Activated naive CD4-positive, alpha-beta T cell treated with anti-CD3 and anti-CD28 coated beads for 36 hours (primary cell): ENCODE measurements at regions not wholly inside any gene's neighbourhood (a gene's known extent, or its start where the extent isn't known, plus 50 kb on each side); places are given as distances from the start of the nearest gene placed in this dataset.
"Not testable (repeated sequence)": the region's sequence is repeated elsewhere in the genome, so short reads cannot be mapped to it uniquely, and the experiment has no call there.

ENCODE experiments used
- CTCF ChIA-PET: fragments of 350-600 bp; sonication (Branson Sonifier 250); formaldehyde crosslinking; loops from one replicate; lab custom pipeline; 2021; ENCODE audit warnings: antibody characterized with exemption; lab: Charles Lee
- DNase-seq: peaks from one replicate; pipeline ENCODE4 v3.0.0-alpha.2; 2020
- H3K27ac Mint-ChIP-seq: one replicate; pipeline ENCODE4 v1.8.0; 2021; ENCODE audit warnings: mild to moderate bottlenecking, mixed read lengths
- H3K27me3 Mint-ChIP-seq: one replicate; pipeline ENCODE4 v1.8.0; 2021; ENCODE audit warnings: low read depth, mixed read lengths
- H3K36me3 Mint-ChIP-seq: one replicate; pipeline ENCODE4 v1.8.0; 2021; ENCODE audit warnings: low read depth, mixed read lengths
- H3K4me1 Mint-ChIP-seq: one replicate; pipeline ENCODE4 v1.8.0; 2021; ENCODE audit warnings: low read depth, mixed read lengths
- H3K4me3 Mint-ChIP-seq: one replicate; pipeline ENCODE4 v1.8.0; 2021; ENCODE audit warnings: mild to moderate bottlenecking, moderate library complexity, mixed read lengths
- H3K9me3 Mint-ChIP-seq: one replicate; pipeline ENCODE4 v1.8.0; 2021; ENCODE audit warnings: mixed read lengths
- intact Hi-C: fragments of 100-400 bp; cut with micrococcal nuclease; formaldehyde crosslinking; loops from one replicate; pipeline ENCODE4 v1.15.1; 2023

- H3K4me3 Mint-ChIP-seq = no peak overlapping the region
- no peaks in the 10 kb centered on the region for H3K9me3 Mint-ChIP-seq
- peaks cover 3% of the 10 kb centered on the region for H3K27me3 Mint-ChIP-seq
- CTCF ChIA-PET = no interaction called here
- H3K36me3 Mint-ChIP-seq = no peaks in the 10 kb centered on the region
- no peaks in the 10 kb centered on the region for H3K4me1 Mint-ChIP-seq
- intact Hi-C loops = no loop called here
- DNase-seq = no peak
- H3K27ac Mint-ChIP-seq = no peak overlapping the region
Observed at GRCh38 chrX:1824855-1825254, 210.0 kb downstream of the ASMT start.

DNA sequence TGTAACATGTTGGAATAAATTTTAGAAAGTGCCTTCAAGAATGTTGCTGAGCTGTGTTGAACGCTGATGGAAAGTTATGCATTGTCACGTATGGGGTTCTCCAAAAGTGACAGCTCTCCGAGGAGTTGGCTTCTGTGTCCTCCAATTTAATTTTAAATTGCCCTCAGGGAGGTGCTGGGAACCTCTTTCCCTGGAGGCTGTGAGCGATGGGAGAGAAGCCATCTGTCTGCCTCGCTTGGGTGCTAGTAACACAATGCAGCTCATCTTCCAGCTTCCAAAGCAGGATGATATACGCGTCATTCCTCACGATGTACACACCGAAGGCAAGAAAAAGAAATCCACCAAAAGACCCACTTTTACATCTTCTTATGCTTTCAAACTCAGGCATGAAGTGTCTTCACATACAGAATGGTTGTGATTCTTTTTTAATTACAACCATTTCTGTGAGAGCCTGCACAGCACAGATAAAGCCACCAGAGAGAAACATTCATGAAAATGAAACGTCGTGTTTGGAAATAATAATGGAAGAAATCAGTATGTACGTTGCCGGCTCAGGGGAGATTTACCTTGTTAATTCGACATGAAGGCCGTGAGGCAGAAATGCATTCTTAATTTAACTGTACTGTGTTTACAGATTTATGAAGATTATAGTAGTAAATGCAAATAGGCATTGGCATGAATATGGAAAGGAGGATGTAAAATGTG lies 218.9 kb downstream of the ASMT start:
- Mint-ChIP-seq H3K9me3 (peaks cover 8% of the 10 kb centered on the region), H3K36me3 (no peaks in the 10 kb centered on the region), H3K4me1 (no peaks in the 10 kb centered on the region), H3K27ac (no peak overlapping the region), H3K4me3 (no peak overlapping the region), H3K27me3 (peaks cover 2% of the 10 kb centered on the region)
- no peak for DNase-seq
- CTCF ChIA-PET = no interaction called here
- intact Hi-C loops = no loop called here

DNA sequence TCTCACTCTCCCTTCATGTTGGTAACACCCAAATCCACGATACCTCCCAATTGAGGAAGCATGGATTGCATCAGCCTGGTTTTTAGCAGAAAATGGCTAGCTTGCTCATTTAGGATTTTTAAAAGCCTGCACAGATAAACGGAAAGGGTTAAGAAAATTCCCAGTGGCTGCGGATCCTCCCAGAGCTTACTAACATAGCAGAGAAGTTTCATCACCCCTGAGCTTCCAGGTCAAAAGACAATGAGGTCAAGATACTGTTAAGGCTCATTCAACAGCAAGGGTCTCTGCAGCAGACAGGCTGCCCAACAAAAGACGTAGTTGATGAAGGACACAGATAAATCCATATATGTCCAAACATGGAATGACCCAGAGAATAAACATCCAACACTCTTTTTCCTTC lies 220.2 kb downstream of the ASMT start:
- H3K27ac Mint-ChIP-seq = no peak overlapping the region
- no peaks in the 10 kb centered on the region for H3K36me3 Mint-ChIP-seq
- no peak for DNase-seq
- CTCF ChIA-PET = no interaction called here
- H3K27me3 Mint-ChIP-seq = peaks cover 2% of the 10 kb centered on the region
- H3K4me3 Mint-ChIP-seq = no peak overlapping the region
- intact Hi-C loops = no loop called here
- peaks cover 8% of the 10 kb centered on the region for H3K9me3 Mint-ChIP-seq
- H3K4me1 Mint-ChIP-seq = no peaks in the 10 kb centered on the region

DNA sequence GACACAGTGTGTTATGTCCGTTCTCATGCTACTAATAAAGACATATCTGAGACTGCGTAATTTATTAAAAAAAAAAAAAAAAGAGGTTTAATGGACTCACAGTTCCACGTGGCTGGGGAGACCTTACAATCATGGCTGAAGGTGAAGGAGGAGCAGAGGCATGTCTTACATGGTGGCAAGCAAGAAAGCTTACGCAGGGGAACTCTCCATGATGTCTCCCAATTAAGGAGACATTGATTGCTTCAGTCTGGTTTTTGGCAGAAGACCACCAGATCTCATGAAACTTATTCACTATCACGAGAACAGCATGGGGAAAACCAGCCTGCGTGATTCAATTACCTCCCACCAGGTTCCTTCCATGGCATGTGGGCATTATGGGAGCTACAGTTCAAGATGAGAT lies 221.8 kb downstream of the ASMT start:
- intact Hi-C loops = no loop called here
- Mint-ChIP-seq H3K27ac (no peak overlapping the region), H3K27me3 (no peaks in the 10 kb centered on the region), H3K4me3 (no peak overlapping the region), H3K36me3 (no peaks in the 10 kb centered on the region), H3K9me3 (peaks cover 8% of the 10 kb centered on the region), H3K4me1 (no peaks in the 10 kb centered on the region)
- CTCF ChIA-PET = no interaction called here
- no peak for DNase-seq

GRCh38 chrX:1841746-1842145 lies 226.9 kb downstream of the ASMT start:
- intact Hi-C loops = no loop called here
- Mint-ChIP-seq H3K27me3 (no peaks in the 10 kb centered on the region), H3K4me3 (no peak overlapping the region), H3K9me3 (peaks cover 6% of the 10 kb centered on the region), H3K4me1 (no peaks in the 10 kb centered on the region), H3K27ac (no peak overlapping the region), H3K36me3 (no peaks in the 10 kb centered on the region)
- CTCF ChIA-PET = no interaction called here
- no peak for DNase-seq

DNA sequence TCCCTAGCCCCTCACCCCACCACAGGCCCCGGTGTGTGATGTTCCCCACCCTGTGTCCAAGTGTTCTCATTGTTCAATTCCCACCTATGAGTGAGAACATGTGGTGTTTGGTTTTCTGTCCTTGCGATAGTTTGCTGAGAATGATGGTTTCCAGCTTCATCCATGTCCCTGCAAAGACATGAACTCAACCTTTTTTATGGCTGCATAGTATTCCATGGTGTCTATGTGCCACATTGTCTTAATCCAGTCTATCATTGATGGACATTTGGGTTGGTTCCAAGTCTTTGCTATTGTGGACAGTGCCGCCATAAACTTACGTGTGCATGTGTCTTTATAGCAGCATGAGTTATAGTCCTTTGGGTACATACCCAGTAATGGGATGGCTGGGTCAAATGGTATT lies 232.1 kb downstream of the ASMT start:
- H3K4me1 Mint-ChIP-seq, H3K4me3 Mint-ChIP-seq, intact Hi-C loops, H3K36me3 Mint-ChIP-seq, H3K9me3 Mint-ChIP-seq, DNase-seq, H3K27ac Mint-ChIP-seq, CTCF ChIA-PET, H3K27me3 Mint-ChIP-seq: not testable (repeated sequence)

DNA sequence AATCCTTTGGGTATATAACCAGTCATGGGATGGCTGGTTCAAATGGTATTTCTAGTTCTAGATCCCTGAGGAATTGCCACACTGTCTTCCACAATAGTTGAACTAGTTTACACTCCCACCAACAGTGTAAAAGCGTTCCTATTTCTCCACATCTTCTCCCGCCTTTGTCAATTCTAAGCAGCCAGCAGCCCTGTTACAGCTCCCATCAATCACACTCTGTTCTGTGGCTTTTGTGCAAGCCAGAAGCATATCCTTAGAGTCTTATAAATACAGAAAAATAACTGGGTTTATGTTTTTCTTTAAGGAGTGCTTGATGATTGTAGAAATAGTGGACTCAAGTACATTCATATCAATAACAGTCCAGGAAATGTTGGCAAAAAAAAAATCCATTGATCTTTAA lies 232.9 kb downstream of the ASMT start:
- H3K27me3 Mint-ChIP-seq, DNase-seq, H3K36me3 Mint-ChIP-seq, H3K4me1 Mint-ChIP-seq, CTCF ChIA-PET, H3K27ac Mint-ChIP-seq, intact Hi-C loops, H3K9me3 Mint-ChIP-seq, H3K4me3 Mint-ChIP-seq: not testable (repeated sequence)

GRCh38 chrX:1851527-1851926 lies 236.7 kb downstream of the ASMT start:
- H3K9me3 Mint-ChIP-seq = peaks cover 3% of the 10 kb centered on the region

GRCh38 chrX:1852082-1852481 lies 237.2 kb downstream of the ASMT start:
- H3K36me3 Mint-ChIP-seq = no peaks in the 10 kb centered on the region
- H3K4me1 Mint-ChIP-seq = no peaks in the 10 kb centered on the region
- intact Hi-C loops = no loop called here
- no peak for DNase-seq
- peaks cover 2% of the 10 kb centered on the region for H3K27me3 Mint-ChIP-seq
- CTCF ChIA-PET = no interaction called here
- no peak overlapping the region for H3K27ac Mint-ChIP-seq
- H3K4me3 Mint-ChIP-seq = no peak overlapping the region
- peaks cover 3% of the 10 kb centered on the region for H3K9me3 Mint-ChIP-seq

More at GRCh38 chrX:1851527-1851926, 236.7 kb downstream of the ASMT start:
- intact Hi-C loops = no loop called here
- CTCF ChIA-PET = no interaction called here
- Mint-ChIP-seq H3K27me3 (peaks cover 2% of the 10 kb centered on the region), H3K36me3 (no peaks in the 10 kb centered on the region), H3K27ac (no peak overlapping the region), H3K4me3 (no peak overlapping the region), H3K4me1 (no peaks in the 10 kb centered on the region)
- no peak for DNase-seq

DNA sequence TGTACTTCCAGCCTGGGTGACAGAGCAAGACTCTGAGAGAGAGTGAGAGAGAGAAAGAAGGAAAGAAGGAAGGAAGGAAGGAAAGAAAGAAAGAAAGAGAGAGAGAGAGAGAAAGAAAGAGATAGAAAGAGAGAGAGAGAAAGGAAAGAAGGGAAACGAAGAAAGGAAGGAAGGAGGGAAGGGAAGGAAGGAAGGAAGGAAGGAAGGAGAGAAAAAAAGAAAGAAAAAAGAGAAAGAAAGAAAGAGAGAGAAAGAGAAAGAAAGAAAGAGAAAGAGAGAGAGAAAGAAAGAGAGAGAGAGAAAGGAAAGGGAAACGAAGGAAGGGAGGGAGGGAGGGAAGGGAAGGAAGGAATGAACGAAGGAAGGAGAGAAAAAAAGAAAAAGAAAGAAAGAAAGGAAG lies 238.6 kb downstream of the ASMT start:
- Mint-ChIP-seq H3K4me1 (no peaks in the 10 kb centered on the region), H3K27me3 (peaks cover 4% of the 10 kb centered on the region), H3K36me3 (no peaks in the 10 kb centered on the region), H3K27ac (no peak overlapping the region), H3K9me3 (peaks cover 3% of the 10 kb centered on the region), H3K4me3 (no peak overlapping the region)
- intact Hi-C loops = no loop called here
- DNase-seq = no peak
- CTCF ChIA-PET = no interaction called here

DNA sequence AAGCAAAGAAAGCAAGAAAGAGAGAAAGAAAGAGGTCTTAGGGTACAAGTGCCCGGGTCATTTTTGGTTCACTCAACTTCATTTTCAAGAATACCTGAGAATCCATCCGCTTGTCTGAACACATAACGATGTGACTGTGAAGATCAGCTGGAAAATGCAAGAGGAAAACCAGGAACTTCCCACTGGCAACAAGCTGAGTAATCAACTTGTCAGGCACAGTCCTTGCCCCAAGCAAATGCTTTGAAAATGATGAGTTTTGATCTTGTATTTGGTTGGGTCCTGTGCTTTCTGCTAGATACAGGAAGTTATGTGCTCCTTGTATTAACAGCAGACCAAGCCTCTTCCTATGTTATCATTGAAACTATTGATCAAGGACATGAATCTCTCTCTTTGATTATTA lies 239.1 kb downstream of the ASMT start:
- intact Hi-C loops = no loop called here
- CTCF ChIA-PET = no interaction called here
- Mint-ChIP-seq H3K4me3 (no peak overlapping the region), H3K36me3 (no peaks in the 10 kb centered on the region), H3K27ac (no peak overlapping the region), H3K4me1 (no peaks in the 10 kb centered on the region), H3K9me3 (peaks cover 3% of the 10 kb centered on the region), H3K27me3 (peaks cover 4% of the 10 kb centered on the region)
- DNase-seq = no peak

- H3K36me3 Mint-ChIP-seq, H3K4me1 Mint-ChIP-seq, H3K4me3 Mint-ChIP-seq, DNase-seq, H3K27ac Mint-ChIP-seq, H3K9me3 Mint-ChIP-seq, H3K27me3 Mint-ChIP-seq, intact Hi-C loops, CTCF ChIA-PET: not testable (repeated sequence)
Observed at GRCh38 chrX:1854861-1855260, 240.0 kb downstream of the ASMT start.

DNA sequence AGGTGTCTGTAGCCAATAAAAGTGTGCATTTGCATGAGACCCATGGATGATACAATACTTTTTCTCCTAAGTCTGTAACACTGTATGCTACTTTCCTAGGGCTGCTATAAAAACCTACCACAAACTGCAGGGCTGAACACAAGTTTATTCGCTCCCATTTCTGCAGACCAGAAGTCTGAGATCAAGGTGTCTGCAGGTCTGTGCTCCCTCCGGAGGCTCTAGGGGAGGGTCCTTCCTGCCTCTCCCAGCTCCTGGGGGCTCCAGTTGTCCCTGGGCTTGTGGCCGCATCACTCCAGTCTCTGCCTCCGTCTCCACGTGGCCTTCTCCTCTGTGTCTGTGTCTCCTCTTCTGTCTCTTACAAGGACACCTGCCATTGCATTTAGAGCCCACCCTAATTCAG lies 244.4 kb downstream of the ASMT start:
- intact Hi-C loops, H3K4me3 Mint-ChIP-seq, DNase-seq, H3K4me1 Mint-ChIP-seq, CTCF ChIA-PET, H3K9me3 Mint-ChIP-seq, H3K27me3 Mint-ChIP-seq, H3K36me3 Mint-ChIP-seq, H3K27ac Mint-ChIP-seq: not testable (repeated sequence)
